Tibial nerve (tissue), 4 donors: ENCODE measurements at regions not wholly inside any gene's neighbourhood (a gene's known extent, or its start where the extent isn't known, plus 50 kb on each side); places are given as distances from the start of the nearest gene placed in this dataset.

Source experiments
- CTCF ChIP-seq, 5 experiments: fragments of 200-600 bp in 3 of 5; fragments of 450-650 bp in 2 of 5; sonication (generic) in 3 of 5; IDR thresholded peaks; one replicate each; pipeline ENCODE4 v1.5.1; 2016 to 2019; ENCODE audit warnings: antibody characterized with exemption in 5 of 5, mild to moderate bottlenecking in 3 of 5, moderate library complexity in 2 of 5
- EP300 ChIP-seq, 2 donors: sonication (generic); formaldehyde crosslinking; IDR thresholded peaks; one replicate each; pipeline ENCODE4 v1.6.1; 2017; ENCODE audit warnings: antibody characterized with exemption in 2 of 2, mild to moderate bottlenecking in 1 of 2
- POLR2A ChIP-seq, 2 donors: fragments of 450-650 bp; IDR thresholded peaks; one replicate each; pipeline ENCODE4 v1.6.1; 2017; ENCODE audit warnings: antibody characterized with exemption in 2 of 2, mild to moderate bottlenecking in 2 of 2, moderate library complexity in 2 of 2

GRCh38 chr3:40739971-40740370 is 215.2 kb downstream of the ZNF621 start:
- TF ChIP-seq EP300 (IDR thresholded peaks at IDR 0.05) (no peak), CTCF (IDR thresholded peaks at IDR 0.05) (no peak), POLR2A (IDR thresholded peaks at IDR 0.05) (no peak)
